GM18858 (cell line): ENCODE measurements at regions not wholly inside any gene's neighbourhood (a gene's known extent, or its start where the extent isn't known, plus 50 kb on each side); places are given as distances from the start of the nearest gene placed in this dataset.

Experiments
- ATAC-seq: cut with Tn5 transposase; IDR thresholded peaks from one replicate; pipeline ENCODE4 v1.9.1; 2021; ENCODE audit not compliant: unreplicated experiment

DNA sequence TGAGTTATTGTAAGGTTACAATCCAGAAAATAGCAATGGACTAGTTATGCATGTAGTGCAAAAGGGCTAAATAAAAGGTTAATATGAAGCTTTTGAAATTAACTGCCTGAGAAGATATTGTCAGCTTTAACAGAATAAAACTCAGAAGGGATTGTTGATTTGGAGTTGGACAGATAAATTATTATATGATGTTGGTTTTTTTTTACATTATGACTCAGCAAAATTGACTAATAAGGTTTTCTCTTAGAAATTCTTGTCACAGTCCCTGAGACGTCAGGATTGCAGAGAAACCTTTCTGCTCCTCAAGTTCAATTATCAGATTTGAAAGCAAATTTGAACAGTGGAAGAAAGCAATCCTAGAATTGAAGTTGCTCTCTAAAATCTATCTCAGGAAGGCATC, 946.9 kb downstream of the CBLN2 start:
- no peak for ATAC-seq

DNA sequence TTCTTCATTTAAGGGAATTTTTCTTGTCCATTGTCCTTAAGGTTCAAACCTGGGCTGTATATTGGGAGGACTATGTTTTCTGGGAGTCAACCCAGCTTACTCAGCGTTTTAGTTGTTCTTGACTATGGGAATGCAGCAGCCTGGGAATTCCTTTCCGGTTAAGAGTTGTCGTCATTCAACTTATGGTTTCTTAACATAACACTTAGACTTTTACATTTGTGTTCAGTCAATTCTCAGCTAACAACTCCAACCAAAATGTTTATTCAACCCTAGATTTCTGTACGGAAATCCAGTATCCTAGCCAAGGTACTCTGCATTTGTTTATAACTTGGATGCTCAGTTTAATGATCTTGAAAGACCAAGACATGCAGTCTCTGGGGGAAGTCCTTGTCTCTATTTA, 960.9 kb downstream of the CBLN2 start:
- ATAC-seq: no peak

DNA sequence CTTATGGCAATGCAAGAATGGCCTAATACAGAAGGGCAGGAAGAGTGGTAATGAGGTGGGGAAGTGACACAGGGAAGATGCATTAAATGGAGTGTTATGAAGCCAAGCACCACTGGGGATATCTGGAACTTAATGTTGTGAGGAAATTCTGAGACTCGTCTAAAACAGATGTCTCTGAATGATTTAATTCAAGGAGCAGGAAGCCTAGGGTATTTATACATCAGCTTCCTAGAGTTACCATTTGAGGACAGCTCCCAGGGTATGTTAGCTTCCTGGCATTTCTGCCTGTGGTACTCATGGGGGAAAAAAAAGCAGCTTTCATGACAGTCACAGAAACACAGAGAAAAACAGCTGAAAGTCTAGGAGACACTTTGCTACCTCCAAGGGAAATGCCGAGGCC, 989.5 kb downstream of the CBLN2 start:
- ATAC-seq: no peak

DNA sequence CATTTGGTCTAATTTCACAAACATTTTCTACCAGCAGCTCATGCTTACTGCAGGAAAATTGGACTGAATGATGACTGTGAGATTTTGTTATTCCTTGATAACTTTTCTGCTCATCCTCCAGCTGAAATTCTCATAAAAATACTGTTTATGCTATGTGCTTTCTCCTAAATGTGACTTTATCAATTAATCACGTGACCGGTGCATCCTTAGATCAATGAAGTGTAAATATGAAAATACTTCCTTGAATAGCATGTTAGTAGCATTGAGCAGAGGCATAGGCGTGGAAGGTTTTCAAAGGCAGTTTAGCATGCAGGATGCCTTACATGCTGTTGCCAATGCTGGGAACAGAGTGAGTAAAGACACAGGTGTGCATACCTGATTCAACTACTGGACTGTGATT, 1002.5 kb downstream of the CBLN2 start:
- no peak for ATAC-seq

DNA sequence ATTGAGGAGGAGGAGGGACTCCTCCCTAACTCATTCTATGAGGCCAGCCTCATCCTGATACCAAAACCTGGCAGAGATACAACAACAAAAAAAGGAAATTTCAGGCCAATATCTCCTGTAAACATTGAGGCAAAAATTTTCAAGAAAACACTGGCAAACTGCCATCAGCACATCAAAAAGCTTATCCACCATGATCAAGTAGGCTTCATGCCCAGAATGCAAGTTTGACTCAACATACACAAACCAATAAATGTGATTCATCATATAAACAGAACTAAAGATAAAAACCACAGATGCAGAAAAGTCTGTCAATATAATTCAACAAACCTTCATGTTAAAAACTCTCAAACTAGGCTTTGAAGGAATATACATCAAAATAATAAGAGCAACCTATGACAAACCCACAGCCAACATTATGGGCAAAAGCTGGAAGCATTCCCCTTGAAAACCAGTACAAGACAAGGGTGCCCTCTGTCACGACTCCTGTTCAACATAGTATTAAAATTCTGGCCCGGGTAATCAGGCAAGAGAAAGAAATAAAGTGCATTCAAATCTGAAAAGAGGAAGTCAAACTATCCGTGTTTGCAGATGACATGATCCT, 1014.3 kb downstream of the CBLN2 start:
- no peak for ATAC-seq

DNA sequence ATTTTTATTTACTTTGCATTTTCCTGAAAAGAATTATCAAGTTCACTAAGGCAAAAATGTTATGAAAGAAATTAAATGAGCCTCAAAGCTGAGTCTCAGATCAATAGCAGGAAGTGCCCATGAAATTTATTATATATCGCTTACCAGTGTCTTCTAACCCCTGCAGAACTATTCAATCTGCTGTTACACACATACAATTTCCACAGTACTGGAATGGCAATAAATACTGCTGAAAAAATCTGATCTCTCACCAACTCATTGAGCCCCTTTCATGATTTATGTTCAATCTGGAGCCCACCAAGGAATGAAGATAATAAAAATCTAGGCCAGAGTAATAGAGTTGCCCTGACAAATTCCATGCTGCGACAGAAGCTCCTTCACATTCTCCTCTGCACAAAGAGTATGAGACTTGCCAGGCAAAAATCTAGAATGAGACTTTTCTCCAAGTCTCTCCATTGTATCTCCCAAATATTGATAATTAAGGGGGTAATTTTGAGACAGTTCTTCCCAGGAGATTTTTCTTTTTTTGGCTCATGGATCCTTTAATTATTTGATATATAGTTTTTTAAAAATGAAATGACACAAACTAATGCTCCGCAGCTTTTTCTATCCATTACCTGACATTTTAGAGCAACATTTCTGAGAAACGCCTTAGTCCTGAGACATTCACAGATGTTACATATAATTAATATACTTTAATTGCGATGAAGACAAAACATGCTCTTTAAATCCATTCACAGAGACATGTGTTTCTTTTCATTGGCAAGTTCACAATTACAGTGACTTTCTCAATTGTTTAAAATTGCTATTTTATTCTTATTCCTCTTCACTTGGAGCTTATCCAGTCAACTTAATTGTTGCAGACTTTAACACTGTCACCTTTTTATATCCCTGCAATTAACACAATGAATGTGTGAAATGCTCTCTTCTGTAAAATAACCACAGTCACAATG, 1020.4 kb downstream of the CBLN2 start:
- no peak for ATAC-seq

DNA sequence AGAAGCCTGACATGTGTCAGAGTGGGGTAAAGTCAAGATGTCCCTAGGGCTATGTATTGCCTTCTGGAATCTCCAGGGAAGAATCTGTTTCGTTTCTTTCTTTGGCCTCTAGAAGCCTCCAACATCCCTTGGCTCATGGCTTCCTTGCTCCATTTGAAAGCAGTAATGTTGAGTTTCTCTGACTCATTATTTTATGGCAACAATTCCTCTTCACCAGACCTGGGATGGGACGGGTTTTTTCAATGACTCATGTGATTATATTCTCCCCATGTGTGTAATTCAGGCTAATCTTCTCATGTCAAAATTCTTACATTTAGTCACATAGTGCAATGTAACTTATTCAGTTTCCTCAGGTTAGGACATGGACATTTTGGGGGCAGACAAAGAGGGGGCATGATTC, 1038.6 kb downstream of the CBLN2 start:
- ATAC-seq: no peak

DNA sequence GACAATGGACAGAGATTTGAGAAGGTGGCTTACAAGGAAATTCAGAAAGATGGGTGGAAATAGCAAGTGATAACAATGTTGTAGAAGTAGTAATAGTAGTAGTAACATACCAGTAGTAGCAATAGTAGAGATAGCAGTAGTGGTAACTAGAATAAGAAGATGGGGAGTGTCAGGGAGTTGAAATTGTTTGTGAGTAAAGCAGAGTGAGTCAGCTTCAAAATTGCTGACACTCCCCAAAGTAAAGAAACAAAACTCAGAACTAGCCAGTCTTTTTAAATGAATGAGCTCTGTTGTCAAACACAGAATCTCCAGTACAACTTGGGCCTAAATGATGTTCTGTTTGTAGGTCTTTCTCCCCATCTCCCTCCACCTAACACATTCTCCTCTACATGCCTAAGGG, 1040.9 kb downstream of the CBLN2 start:
- ATAC-seq: no peak

DNA sequence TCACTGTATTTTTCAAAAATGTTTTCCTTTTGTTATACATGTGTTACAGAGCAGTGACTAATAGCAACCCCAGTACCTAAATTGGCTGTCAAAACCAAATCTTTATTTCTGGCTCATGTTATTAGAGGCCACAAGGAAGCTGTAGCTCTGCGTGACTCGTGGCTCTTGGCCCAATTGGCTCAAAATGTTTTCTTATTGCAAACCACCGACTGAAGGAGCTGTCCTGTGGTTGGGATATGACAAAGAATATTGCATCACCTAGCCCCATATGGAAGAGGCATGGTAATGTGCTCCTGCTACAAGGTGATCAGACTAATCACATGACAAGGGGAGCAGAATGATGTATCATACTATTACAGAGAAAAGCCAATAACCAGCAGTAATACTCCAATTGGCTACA, 1058.5 kb downstream of the CBLN2 start:
- ATAC-seq: no peak

DNA sequence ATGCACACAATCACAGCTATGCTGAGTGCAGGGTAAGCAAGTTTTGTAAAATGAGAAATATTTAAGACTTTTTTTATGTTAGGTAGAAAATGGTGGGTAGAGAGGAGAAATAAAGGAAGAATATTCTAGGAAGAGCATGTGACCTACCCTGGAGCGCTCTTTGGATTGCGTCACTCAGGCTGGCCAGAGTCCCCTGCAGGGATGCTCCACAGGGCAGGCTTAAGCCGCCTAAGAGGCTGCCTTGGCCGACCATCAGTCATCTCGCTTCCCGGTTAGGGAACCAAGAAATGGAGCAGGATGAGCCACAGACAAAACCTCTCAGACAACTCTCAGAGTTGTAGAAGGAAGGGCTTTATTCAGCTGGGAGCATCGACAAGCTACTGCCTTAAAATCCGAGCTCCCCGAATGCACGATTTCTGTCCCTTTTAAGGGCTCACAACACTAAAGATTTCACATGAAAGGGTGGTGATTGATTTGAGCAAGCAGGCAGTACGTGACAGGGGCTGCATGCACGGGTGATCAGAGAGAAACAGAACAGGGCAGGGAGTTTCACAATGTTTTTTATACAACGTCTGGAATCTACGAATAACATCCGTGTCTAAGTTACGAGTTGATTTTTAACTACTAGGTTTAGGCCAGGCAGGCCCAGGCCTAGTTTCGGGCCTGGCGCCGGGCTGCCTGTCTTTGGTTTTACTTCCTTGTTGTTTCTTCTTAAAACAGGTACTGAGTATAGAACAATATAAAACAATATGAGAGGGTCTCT, 1072.0 kb downstream of the CBLN2 start:
- ATAC-seq: no peak

DNA sequence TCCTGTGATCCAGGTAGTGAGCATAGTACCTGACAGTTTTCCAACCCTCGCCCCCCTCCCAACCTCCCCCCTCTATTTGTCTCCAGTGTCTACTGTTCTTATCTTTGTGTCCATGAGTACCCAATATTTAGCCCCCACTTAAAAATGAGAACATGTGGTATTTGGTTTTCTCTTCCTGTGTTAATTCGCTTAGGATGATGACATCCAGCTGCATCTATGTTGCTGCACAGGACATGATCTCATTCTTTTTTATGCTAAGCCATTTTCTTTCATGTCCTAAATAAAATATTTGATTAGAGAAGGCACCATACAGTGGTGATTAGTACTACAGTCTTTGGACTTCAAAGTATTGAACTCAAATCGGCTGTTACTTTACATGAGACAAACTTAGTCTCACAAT, 1087.9 kb downstream of the CBLN2 start:
- no peak for ATAC-seq

DNA sequence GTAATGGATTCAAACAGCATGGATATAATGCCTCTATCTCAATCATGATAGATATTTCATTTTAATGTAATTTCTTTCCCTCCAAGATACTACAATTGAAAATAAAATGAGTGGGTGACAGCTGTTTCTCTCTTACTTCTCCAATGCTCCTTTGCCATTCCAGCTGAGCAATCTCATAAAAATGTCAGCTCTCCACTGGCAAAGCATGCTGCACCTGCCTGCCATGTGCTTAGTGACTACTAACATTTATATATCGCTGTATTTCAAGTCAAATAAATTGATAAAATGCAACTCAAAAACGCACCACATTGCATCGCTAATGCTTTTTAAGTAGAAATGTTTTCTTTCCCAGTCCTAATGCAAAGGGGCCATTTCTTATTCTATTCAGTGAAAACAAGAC, 1093.9 kb downstream of the CBLN2 start:
- no peak for ATAC-seq

DNA sequence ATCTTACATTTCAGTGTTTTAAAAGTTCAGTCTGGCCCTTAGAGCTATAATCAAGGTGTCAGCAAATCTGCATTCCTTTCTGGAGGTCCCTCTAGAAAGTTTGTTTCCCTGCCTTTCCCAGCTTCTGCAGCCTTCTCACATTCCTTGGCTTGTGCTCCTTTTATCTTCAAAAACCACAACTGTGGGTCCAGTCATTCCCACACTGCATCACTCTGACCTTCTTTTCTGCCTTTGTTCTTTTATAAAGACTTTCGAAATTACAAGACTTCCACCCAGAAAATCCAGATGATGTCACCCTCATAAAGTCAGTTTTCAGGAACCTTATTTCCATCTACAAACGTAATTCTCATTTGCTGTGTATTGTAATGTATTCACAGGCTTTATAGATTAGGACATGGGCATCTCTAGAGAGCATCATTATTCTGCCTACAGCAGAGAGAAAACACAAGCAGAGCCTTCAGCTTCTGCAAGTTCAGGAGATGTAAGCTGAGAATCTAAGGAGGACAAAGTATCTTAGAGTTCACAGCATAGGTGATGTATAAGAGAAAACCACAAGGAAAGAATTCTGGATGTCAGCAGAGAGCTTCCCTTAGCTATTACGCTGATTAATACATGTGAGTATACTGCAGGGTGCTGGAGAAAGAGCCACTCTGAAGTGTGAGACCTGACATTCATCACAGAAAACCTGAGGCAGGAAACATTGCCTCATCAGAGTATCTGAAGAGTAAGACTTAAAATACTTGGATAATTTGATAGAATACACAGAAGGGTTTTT, 1100.2 kb downstream of the CBLN2 start:
- ATAC-seq: no peak

DNA sequence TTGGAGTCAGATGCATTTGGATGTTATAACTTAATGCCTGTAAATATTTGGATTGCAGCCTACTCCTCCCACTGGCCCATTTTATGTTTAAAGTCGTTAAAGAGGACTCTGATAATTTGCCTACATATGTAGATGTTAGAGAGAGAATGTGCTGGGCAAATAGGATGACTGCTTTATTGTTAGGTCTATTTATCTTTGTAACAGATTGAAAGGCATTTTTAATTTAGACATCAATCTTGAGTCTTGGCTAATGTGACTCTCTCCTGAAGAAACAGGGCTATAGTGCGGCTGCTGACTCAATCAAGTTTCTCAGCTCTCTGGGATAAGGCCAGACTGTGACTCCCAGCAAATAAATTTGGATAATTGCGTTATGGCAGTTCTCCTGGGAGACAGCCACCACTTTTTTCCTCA, 1101.4 kb downstream of the CBLN2 start:
- ATAC-seq: no peak

DNA sequence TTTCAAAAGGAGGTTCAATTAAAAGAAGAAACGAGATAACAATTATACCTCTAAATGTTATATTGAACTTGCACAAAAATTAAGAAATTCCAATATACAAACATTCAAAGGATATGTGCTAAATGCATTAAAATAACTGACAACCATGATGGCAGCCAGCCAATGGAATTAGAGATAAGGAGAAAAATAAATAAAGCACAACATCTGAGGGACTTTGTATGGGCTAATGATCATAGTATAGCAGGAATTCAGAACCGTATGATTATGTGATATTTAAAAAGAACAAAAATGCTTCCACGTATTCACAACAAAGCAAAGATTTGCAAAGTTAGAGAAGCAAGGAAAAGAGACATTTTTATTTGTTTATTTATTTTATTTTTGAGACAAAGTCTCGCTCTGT, 1103.0 kb downstream of the CBLN2 start:
- ATAC-seq: no peak

DNA sequence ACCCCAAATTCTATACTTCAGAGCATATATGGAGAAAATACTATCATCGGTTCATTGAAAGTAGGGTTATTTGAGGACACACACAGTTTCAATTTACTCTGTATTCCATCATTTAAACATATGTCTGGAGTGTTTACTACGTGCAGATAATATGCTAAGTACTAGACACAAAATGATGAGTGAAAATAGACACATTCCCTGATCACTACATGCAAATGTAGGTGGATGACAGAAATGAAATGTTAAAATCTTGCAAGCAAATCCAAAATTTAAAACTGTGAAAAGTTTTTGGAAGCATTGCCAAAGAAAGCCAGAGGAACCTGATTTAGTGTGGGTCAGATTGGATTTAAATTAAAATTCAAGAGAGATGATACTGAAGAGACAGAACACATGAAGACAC, 1106.6 kb downstream of the CBLN2 start:
- no peak for ATAC-seq

DNA sequence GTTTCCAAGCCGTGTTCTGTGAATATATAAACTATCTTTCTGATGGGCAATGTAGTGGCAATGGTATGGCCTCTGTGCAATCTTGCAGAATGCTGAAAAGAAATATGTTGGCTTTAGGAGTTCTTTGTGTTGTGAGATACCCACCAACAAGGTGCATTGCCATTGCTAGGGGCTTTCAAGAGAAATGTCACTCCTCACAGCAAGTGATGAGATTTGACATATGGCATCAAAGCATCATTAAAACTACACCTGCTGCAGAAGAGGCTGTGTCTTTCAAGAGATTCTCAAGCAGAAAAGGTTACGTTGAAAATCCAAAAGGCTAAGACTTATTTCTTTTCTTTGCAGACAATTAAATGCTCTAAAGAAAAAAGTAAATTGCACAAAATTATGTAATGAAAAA, 1110.8 kb downstream of the CBLN2 start:
- ATAC-seq: no peak

DNA sequence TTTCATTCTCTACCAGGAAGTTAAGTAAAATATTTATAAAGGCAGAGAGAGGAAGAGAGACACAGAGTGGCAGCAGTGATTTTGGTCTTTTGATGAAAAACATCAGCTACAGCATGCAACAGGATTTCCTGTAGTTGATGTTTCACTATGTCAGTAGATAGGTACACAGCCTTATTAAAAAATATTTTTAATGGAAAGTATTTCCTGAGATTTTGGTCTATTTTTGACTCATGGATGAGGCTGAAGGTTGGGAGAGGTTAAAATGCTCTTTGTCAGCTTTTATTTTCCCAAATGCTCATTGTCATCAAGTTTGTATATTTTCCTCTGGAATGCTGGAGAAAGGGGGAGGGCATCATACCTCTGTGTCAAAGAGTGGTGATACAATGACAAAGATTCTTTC, 1112.5 kb downstream of the CBLN2 start:
- no peak for ATAC-seq

DNA sequence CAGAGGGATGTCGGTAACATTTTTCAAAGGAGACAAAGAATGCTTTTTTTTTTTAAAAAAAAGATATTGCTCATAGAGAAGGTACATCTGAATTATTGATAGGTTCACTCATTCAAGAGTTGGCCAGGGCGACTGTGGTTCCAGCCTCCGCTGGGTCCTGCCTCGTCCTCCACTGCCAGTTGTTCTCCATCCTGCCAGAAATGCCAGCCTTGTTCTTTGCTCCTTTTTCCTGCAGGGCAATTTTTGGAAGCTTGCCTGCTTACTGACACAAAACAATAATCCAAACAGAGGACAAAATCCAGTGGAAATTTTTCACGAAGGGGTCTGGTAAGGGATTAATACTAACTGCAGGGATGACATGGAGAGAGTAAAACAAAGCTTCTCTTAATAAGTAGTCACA, 1113.0 kb downstream of the CBLN2 start:
- ATAC-seq: no peak

DNA sequence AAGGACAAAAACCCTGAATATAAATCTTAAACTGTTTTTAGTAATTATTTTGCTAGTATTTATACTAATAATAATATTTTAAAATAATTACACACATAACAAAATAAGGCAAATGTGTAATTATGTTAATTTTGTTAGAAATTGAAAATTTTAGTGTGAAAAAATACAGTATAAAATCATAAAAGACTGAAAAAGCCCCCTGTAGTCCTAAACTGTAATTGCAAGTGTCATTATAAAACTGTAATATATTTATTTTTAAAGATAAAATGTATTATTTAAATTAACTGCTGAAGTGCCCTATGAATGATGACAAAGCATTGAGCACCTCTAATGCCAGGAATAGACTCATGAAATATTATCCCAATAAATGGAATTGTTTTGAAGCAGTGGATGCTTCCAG, 1117.7 kb downstream of the CBLN2 start:
- no peak for ATAC-seq

DNA sequence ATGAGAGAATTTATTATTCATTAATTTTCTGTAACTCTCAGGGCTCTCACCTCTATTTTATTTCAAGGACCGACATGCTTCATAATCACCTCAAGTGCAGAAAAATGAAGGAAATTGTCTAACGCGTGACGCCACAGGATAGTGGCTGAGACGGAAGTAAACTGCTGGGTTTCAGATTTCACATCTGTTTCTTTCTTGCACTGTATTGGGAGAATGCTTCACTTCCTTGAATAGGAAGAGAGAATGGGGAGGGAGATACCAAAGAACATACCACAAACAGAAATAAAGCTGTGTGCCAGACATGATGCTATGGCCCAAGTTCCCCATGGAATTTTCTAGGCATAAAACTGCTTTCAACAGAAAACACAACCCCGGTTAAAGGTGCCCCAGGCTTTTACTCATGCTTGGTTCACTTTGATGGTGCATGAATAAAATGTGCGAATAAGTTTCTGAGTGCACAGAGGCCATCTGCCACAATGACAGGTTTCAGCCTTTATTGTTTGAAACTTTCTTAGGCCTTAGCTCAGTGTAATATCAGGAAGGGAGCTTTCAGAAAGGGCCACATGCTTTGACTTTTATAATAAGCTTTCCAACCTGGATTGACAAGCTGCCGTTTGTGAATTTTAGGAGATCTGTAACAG, 1116.4 kb downstream of the SOCS6 start:
- ATAC-seq: no peak
